HG03354 (cell line): ENCODE measurements at regions not wholly inside any gene's neighbourhood (a gene's known extent, or its start where the extent isn't known, plus 50 kb on each side); places are given as distances from the start of the nearest gene placed in this dataset.
"Not testable (repeated sequence)": the region's sequence is repeated elsewhere in the genome, so short reads cannot be mapped to it uniquely, and the experiment has no call there.

Experiments
- ATAC-seq: cut with Tn5 transposase; IDR thresholded peaks from one replicate; pipeline ENCODE4 v1.9.1; 2021; ENCODE audit warnings: mild to moderate bottlenecking; ENCODE audit not compliant: unreplicated experiment, poor library complexity, severe bottlenecking

- ATAC-seq, result not testable (repeated sequence)
These were observed 113.4 kb downstream of the XPNPEP1 start for GRCh38 chr10:109809954-109810353.

DNA sequence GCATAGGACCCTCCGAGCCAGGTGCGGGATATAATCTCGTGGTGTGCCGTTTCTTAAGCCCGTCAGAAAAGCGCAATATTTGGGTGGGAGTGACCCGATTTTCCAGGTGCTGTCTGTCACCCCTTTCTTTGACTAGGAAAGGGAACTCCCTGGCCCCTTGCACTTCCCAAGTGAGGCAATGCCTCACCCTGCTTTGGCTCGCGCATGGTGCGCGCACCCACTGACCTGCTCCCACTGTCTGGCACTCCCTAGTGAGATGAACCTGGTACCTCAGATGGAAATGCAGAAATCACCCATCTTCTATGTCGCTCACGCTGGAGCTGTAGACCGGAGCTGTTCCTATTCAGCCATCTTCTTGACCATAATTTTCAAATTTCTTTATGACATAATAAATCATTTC is 122.1 kb downstream of the XPNPEP1 start:
- not testable (repeated sequence) for ATAC-seq

DNA sequence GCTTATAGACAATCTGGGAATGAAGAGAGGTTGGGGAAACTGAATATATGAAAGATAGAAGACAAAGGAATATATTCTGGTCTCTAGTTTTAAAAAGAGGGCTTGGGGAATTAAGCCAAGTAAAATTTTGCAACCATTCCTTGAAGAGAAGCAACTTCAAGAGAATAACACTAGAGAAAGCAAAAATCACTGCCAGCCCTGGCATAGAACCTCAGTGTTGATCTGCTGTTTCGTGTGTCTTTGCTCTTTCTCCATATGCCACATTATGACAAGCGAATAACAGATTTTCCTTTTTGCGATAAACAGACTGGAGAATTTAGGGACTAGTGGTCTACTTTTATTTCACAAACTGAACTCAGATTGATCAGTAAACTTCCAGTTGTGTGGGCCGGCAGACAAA is 132.7 kb downstream of the XPNPEP1 start:
- ATAC-seq, result no peak

DNA sequence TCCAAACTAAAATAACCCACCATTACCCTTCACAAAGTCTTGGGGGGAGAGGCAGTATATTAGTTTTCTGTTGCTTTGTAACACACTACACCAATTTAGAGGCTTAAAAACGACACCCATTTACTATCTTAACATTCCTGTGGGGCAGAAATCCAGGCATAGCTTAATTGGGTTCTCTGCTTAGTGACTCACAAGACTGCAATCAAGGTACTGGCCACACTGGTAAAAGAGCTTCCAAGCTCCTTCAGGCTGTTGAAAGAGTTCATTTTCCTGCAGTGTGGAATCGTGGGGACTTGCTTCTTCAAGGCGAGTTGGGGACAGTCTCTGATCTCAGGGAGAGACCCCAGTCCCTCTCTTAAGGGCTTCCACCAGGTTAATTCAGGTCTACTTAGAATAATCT is 139.1 kb downstream of the XPNPEP1 start:
- ATAC-seq, result no peak

DNA sequence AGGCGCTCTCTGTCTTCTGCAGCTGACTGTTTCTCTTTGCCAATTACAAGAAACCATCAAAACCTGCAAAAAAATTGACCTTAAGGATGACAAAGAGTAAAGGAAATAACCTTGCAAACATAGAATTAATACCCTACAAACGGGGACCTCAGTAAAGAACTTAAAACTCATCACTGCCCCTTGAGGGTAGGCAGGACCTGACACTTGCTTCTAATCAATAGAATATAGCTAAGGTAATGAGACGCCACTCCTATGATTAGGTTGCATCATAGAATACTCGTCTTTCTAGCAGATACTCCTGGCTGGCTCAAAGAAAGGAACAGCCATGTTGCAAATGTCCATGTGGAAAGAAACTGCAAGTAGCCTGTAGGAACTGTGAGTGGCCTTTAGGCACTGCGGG is 140.0 kb downstream of the XPNPEP1 start:
- ATAC-seq, result no peak

DNA sequence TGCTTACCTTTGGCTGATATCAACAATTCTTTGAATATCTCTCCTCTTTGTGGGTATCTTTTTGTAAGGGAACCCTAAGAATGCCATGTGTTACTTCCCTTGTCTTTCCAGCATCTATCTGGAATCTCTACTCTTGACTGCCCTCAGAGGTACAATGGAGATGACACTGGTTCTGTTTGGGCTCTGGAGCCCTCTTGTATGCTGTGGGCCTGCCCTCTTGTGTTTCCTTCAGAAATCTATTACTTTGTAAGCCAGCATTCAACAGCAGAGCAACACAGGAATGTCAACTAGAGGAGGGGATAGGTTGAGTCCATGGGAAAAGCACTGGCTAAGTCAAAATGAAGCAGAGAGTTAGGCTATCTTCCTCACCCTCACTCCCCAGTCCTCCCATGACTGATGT is 142.3 kb downstream of the XPNPEP1 start:
- ATAC-seq, result no peak

DNA sequence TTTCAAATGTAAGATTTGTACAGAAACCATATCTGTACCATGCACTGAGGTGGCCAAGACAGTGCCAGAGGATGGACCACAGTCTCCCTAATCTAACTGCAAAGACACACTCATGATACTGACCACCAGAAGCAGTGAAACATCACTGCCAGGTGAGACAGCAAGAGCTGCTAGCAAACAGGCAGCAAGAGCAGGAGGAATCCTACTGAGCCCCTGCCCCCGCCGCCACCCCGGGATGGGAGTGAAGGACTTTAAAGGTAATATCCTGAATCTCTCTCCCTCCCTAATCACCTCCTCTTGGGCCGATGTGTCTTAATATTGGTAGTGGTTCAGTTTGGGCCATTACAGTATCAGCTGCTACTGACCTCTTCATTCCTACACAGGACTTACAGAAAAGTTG is 144.3 kb downstream of the XPNPEP1 start:
- ATAC-seq, result no peak

DNA sequence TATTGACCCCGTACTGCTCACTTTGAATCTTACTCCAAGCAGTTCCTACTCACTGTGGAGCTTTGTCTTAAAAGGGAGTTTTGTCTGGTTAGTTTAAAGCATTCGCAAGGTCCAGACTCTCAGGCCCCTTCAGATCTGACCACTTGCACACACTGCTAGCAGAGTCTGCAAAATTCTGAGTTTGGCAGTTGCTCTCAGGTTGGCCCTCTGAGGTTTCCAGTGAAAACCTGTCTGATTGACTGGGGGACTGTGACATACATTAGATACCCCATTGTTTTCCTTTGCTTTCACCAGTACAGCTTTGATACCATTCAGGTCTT is 149.2 kb downstream of the XPNPEP1 start:
- peak; percentile 9 for ATAC-seq

- ATAC-seq, result peak; percentile 71
These were observed 149.8 kb downstream of the XPNPEP1 start for GRCh38 chr10:109773288-109774120.

- no peak for ATAC-seq
These were observed 152.6 kb downstream of the XPNPEP1 start for GRCh38 chr10:109770663-109771062.

DNA sequence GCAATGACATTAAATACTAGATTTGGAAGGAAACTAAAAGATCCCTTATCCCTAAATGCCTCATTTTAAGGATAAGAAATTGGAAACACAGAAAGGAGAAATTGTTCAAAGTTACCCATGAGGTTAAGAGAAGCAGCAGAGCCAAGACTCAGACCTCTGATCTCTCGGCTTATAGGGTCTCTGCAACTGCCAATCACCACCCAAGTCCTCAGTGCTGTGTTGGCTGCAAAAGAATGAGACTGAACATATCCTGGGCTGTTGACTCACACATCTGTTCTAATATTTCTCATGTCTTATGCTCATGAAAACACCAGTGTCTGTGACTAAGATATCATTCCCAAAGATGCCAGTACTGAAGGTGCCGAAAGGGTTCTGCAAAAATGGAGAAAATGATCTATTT is 153.3 kb downstream of the XPNPEP1 start:
- no peak for ATAC-seq

DNA sequence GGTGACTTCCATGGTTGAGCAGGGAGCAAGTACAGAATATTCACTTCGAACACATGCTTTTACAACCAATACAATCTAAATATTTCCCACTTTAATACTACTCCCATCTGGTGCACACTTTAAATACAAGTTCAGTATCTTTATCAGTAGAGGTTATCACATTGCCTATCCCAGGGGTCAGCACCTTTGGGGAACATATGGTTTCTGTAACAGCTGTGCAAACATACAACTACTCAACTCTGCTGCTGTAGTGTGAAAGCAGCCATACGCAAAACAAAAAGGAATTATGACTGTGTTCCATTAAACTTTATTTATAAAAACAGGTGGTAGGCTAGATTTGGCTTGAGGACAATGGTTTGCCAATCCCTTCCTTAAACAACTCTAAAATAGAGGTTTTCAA is 157.5 kb downstream of the XPNPEP1 start:
- no peak for ATAC-seq

DNA sequence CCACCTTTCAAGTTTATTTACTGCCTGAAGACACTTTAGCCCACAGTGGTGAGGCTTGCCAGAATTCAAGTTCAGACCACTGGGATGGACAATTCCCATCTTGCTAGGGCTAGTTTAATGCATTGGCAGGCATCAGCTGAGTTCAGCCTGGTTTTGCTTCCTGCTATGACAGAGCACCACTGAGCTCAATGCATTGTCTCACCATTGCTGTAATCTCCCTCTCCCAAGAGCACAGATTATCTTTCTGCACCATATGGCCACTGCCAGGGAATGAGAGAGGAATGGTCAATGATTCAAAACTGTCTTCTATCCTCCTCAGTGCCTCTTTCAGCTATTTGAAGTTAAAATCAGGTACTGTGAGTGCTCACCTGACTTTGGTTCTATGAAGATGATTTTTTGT is 160.8 kb downstream of the XPNPEP1 start:
- no peak for ATAC-seq

DNA sequence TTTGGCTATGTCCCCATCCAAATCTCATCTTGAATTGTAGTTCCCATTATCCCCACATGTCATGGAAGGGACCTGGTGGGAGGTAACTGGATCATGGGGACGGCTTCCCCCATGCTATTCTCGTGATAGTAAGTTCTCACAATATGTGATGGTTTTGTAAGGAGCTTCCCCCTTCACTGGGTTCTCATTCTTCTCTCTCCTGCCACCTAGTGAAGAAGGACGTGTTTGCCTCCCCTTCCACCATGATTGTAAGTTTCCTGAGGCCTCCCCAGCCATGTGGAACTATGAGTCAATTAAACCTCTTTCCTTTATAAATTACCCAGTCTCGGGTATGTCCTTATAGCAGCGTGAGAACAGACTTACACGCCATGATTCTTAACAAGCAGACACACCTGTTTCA is 165.6 kb downstream of the XPNPEP1 start:
- not testable (repeated sequence) for ATAC-seq

- no peak for ATAC-seq
These were observed 176.4 kb downstream of the XPNPEP1 start for GRCh38 chr10:109746861-109747260.

DNA sequence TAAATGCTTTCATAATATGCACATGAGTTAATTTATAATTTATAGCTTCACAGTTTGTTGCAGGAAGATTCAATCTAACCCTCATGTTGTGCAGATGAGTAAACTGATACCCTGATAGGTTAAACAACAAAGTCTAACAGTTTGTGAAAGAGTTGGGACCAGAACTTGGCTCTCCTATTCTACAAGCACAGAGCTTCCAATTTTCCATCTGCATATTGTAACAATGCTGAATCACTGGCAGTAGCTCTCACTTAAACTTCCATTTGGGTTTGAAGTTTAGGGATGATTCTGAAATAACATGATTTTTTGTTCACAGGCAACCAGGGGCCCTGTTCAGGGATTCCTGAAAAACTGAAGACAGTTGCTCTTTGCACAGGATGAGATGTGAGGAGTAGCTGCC is 179.3 kb downstream of the XPNPEP1 start:
- no peak for ATAC-seq

DNA sequence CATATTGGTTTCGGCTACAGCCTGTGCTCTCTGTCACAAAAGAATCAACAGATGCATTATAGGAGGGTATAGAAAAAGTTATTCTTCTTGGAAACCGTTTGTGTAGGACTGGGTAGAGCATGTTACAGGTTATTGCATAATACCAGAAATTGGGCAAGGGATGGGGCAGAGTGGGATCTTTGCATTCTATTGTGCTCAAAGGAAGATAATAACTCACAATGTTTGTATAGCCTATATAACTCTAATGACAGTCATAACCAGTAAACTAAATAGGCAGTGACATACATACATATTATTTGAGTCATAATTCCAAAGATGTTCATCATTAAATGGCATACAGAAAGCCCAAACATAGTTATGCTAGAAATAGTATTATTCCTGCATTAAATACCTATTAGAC is 179.7 kb downstream of the XPNPEP1 start:
- no peak for ATAC-seq

- no peak for ATAC-seq
These were observed 180.2 kb downstream of the XPNPEP1 start for GRCh38 chr10:109743146-109743545.

DNA sequence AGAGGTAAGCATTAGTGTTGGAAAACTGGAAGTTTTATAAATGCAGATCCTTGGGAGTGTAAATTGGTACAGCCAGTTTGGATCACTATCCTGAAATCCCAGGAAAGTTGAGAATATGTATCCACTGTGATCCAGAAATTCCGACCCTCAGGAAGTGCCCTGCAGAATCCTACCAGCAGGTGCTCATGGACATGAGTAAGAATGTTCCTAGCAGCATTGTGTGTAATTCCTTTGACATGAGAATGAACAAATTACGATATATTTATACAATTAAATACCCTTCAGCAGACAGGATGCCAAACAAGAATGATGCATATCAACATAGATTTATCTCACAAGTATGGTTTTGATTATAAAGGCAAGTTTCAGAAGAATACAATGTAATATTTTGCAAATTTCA is 181.6 kb downstream of the XPNPEP1 start:
- no peak for ATAC-seq

GRCh38 chr10:109740436-109740835 is 182.9 kb downstream of the XPNPEP1 start:
- ATAC-seq, result no peak

DNA sequence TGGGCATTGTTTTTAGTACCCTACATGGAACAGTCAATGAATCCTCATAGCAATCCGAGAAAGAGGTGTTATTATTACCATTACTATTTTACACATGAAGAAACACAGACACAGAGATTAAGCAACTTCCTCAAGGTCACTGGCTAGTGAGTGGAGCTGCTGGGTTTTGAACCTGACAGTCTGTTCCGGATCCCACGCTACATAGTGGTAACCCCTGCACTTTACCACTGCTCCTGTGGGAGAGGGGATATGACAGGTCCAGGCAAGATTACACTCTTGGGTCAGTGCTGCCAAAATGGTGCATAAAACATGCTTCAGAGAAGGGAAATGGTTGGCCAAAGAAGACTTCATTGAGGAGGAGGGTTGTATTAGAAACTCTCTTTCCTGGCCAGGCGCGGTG is 185.7 kb downstream of the XPNPEP1 start:
- no peak for ATAC-seq

DNA sequence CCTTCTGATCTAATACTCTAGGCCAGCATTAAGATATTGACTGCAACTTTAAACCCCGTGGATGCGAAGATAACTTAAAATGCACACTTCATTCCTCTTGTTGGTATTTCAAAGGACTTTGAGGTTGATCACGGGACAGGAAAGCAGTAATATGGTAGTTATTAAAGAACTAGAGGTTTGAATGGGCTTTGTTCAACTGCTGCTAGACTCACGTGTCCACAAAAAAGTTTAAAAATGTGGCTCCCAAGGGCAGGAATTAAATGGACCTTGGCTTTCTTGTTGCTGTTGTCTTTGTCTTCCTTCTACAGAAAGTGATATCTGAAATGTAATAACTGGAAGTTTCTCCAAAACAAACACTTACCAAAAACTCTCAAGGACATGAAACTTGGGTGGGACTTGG is 186.3 kb downstream of the XPNPEP1 start:
- ATAC-seq, result no peak
